HG03139 (cell line): ENCODE measurements at regions not wholly inside any gene's neighbourhood (a gene's known extent, or its start where the extent isn't known, plus 50 kb on each side); places are given as distances from the start of the nearest gene placed in this dataset.
"Not testable (repeated sequence)": the region's sequence is repeated elsewhere in the genome, so short reads cannot be mapped to it uniquely, and the experiment has no call there.

Experiments used
- ATAC-seq: cut with Tn5 transposase; IDR thresholded peaks from one replicate; pipeline ENCODE4 v1.9.1; 2021; ENCODE audit not compliant: unreplicated experiment

- ATAC-seq: no peak
Observed at GRCh38 chr6:140201787-140202458, 827.5 kb upstream of the CITED2 start.

- ATAC-seq: no peak
Observed at GRCh38 chr6:140193269-140193668, 818.8 kb upstream of the CITED2 start.

DNA sequence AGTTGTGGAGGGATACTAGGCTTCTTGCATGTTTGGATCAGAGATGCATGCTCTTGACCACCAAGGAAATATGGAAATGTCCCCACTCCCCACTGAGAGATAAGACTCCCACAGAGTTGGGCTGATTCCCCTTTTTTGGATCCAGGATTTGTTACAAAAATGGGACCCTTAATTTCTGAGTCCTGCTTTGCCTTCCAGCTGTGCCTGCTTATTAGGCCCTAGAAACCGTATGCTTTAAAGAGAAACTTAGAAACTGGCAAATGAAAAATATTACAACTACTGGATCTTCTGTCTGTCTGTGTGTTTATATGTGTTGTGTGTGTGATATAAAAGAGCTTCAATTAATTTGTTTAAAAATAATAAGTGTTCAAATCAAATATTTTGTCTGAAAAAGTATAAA is 817.6 kb upstream of the CITED2 start:
- no peak for ATAC-seq

GRCh38 chr6:140189263-140189662 is 814.8 kb upstream of the CITED2 start:
- not testable (repeated sequence) for ATAC-seq

DNA sequence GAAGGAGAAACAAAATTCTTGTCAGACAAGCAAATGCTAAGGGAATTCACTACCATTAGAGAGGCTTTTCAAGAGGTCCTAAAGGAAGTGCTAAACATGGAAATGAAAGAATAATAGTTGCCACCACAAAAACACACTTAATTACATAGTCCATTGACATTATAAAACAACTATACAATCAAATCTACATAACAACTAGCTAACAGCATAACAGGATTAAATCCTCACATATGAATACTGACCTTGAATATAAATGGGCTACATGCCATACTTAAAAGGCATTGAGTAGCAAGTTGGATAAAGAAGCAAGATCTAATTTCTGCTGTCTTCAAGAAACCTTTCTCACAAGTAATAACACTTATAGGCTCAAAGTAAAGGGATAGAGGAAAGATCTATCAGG is 811.5 kb upstream of the CITED2 start:
- ATAC-seq: no peak

DNA sequence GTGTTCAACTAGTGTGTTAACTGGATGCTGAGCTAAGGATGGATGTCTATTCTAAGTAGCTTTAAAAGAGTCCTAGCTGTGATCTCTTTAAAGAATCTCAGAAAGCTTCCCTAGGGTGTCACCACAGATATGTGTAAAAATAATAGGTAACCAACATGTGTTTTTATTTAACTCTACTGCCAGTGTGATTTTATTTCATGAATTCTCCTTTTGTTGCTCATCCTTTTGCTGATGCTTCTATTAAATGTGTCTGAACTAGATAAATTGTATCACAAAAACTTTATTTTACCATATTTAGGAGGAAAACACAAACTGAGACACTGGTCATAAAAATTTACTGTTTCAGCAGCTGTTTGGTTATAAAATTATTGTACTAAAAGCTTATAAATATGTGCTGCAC is 809.4 kb upstream of the CITED2 start:
- ATAC-seq: no peak

DNA sequence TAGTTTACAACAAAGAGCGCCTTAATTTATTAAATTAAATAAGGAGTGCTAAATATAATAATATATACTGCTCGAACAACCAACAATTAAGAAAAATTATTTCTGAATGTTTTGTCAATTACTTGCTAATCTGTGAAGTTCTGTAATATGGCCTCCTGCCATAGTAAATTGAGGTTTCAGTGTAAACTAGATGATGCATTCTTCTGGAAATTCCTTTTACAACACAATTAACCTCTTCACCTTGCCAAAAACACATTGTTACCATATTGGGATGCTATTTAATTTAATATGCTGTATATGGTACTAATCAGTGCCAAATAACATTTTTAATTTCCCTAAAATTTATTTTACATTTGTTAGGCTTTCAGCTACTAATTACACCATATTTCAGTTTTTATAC is 808.4 kb upstream of the CITED2 start:
- no peak for ATAC-seq

- ATAC-seq: no peak
Observed at GRCh38 chr6:140181876-140182275, 807.4 kb upstream of the CITED2 start.

DNA sequence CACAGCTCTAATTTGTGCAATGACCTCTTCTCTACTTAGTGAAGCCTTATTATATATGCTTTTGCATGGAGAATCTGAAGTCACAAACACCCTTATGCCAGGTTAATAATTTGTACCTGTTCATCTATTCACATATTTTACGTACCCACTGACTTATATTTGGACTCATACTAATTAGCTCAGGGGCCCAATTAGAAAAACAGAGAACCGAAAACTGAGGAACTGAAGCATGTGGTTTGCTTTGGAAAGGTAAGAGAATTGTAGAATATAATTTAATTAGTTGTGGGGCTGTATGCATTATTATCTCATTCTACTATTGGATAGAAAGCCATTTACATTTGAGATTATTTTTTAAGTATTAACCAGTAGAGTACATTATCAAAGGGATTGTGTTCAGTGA is 805.9 kb upstream of the CITED2 start:
- ATAC-seq: no peak

GRCh38 chr6:140178935-140179334 is 804.5 kb upstream of the CITED2 start:
- ATAC-seq: no peak

GRCh38 chr6:140178520-140178919 is 804.1 kb upstream of the CITED2 start:
- ATAC-seq: no peak

DNA sequence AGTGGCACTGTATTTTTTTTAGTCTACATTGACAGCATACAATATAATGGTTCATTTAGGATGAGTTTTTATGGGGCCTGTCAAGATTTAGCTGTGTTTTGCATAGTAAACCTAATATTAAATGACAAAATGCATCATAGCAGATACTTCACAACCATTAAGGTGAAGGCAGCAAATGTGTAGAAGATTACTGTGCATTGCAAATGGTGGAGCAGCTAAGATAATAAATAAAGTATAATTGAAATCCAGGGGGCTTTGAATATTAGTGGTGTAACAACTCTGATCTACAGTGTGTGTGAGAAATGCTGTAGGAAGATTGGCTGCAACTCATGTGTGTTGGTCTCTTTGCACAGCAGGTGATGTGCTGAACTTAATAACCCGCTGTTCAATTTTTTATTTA is 801.9 kb upstream of the CITED2 start:
- ATAC-seq: no peak

DNA sequence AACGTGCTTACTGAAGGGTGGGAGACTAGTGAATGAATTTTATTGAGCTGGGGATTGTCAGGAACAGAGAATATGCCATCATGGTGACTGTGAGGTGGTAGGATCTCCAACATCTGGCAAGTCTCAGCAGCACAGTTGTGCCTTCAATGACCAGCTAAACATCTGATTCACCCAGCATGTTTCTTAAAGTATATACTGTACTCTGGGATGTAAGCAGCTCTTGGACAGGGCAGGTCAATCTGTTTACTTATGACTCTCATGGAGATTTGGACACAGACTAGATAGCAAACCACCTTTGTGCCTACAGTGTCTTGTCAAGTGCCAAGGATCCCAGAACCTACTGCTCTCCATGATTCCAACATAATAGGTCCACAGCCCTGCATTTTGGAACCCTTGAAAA is 801.0 kb upstream of the CITED2 start:
- ATAC-seq: no peak

GRCh38 chr6:140174524-140174923 is 800.1 kb upstream of the CITED2 start:
- ATAC-seq: no peak

DNA sequence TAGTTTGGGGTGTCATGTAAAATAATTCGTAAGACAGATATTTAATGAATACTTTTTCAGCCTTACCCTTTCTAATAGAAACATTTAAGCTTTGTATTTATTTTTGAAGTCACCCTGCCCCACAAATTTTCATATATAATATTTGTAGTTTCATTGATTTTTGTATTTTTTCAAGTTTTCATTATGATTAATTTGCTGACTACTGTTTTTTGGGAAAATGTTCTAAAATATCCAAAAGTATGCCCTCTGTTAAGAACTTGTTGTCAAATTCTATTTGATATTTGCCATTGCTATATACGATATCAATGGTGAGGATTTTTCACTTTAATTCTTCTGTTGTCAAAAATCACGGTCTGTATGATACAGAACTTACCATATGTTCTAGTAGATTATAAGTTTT is 793.9 kb upstream of the CITED2 start:
- no peak for ATAC-seq

DNA sequence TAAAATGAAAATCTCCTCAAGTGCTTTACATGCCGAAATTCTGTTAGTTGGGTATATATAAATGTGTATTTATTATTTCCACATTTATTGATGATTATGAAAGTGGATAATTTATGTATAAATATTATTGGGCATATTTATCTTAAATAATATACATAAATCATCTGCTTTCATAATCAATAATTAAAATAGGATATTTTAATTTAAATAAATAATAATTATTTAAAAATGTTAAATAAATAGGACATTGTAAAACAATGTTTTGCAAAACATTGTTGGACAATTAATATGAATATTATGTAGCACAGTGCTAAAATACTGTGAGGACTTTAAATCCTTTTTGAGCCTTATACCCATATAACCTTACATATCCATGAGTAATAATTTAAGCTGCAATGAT is 786.5 kb upstream of the CITED2 start:
- no peak for ATAC-seq

DNA sequence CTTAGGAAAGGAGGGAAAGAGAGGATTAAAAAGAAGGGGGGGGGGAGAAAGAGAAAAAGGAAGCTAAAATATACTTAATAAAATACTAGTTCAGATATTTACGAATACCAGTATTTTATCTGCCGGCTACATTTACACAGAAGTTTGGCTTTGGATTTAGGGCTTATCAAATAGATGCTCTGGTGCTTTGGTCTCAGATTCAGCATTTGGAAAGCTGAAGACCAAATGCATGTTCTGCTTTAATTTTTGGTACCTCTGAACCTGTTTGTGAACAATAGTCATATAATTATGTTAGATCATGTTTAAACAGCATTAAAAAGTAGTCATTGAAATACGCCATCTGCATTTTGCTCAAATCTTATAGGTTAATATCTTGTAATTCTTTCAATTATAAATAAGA is 786.0 kb upstream of the CITED2 start:
- ATAC-seq: no peak

- no peak for ATAC-seq
Observed at GRCh38 chr6:140156131-140156530, 781.7 kb upstream of the CITED2 start.

GRCh38 chr6:140155451-140156126 is 781.1 kb upstream of the CITED2 start:
- ATAC-seq: no peak

DNA sequence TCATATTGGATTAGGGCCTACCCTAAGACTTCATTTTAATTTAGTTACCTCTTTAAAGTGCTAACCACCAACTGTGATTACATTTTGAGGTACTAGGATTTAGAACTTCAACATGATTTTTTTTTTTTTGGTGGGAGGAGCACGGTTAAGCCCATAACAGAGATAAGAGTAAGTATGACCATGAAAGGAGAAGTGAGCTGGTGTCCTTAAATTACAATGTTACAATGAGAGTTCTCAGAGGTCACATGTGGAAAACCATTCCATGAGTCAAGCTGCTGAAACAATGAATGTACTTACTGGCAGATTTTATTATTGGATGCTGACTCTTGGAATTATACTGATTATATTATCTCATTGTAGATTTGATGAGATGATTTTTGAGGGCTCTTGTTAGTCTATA is 779.3 kb upstream of the CITED2 start:
- ATAC-seq: no peak

GRCh38 chr6:140147825-140148814 is 773.7 kb upstream of the CITED2 start:
- ATAC-seq: not testable (repeated sequence)

- no peak for ATAC-seq
Observed at GRCh38 chr6:140140891-140141290, 766.4 kb upstream of the CITED2 start.
